Esophagus squamous epithelium (tissue), 5 donors: ENCODE measurements at regions not wholly inside any gene's neighbourhood (a gene's known extent, or its start where the extent isn't known, plus 50 kb on each side); places are given as distances from the start of the nearest gene placed in this dataset.

Source experiments
- DNase-seq: peaks from one replicate; lab custom pipeline; 2025; lab: John Stamatoyannopoulos, UW
- H3K27ac ChIP-seq, 4 donors: fragments of 200-600 bp; sonication (generic); one replicate each; pipeline ENCODE4 v1.5.1; 2016 to 2019; ENCODE audit warnings: mild to moderate bottlenecking in 1 of 4
- H3K27me3 ChIP-seq, 4 donors: fragments of 200-600 bp; sonication (generic); 1 replicate in 3 of 4; 2 replicates in 1 of 4; pipeline versions ENCODE4 v1.5.1 to v1.6.0; 2017 to 2021; ENCODE audit warnings: antibody characterized with exemption in 1 of 4
- H3K36me3 ChIP-seq, 3 donors: fragments of 200-600 bp; sonication (generic); one replicate each; pipeline ENCODE4 v1.5.1; 2016 to 2019
- H3K4me1 ChIP-seq, 3 donors: fragments of 200-600 bp; sonication (generic); one replicate each; pipeline ENCODE4 v1.5.1; 2017 to 2019
- H3K4me3 ChIP-seq, 4 donors: fragments of 200-600 bp; sonication (generic); 1 replicate in 3 of 4; 2 replicates in 1 of 4; pipeline ENCODE4 v1.5.1; 2016 to 2019; ENCODE audit warnings: mild to moderate bottlenecking in 2 of 4, moderate library complexity in 1 of 4
- H3K9me3 ChIP-seq, 3 donors: fragments of 200-600 bp; sonication (generic); one replicate each; pipeline ENCODE4 v1.5.1; 2016 to 2019
- CTCF ChIP-seq, 6 experiments: fragments of 450-650 bp in 4 of 6; fragments of 200-600 bp in 2 of 6; sonication (generic) in 2 of 6; IDR thresholded peaks; one replicate each; pipeline ENCODE4 v1.5.1; 2016 to 2019; ENCODE audit warnings: antibody characterized with exemption in 6 of 6, mild to moderate bottlenecking in 4 of 6, moderate library complexity in 4 of 6
- POLR2A ChIP-seq, 4 donors: fragments of 450-650 bp; IDR thresholded peaks; one replicate each; pipeline ENCODE4 v1.6.1; 2017; ENCODE audit warnings: antibody characterized with exemption in 4 of 4, mild to moderate bottlenecking in 4 of 4, moderate library complexity in 3 of 4
- WGBS, 2 donors: methylation state at CpG; one replicate each; pipeline ENCODE4 v1.1.5; 2018; 5-methylcytosine and 5-hydroxymethylcytosine counted together
- intact Hi-C: fragments of 100-400 bp; cut with DNase I; formaldehyde crosslinking; loops from one replicate; pipeline ENCODE4 v1.15.0; 2022
- donor health status: DM: yes; HTN: yes; CAD: no.

DNA sequence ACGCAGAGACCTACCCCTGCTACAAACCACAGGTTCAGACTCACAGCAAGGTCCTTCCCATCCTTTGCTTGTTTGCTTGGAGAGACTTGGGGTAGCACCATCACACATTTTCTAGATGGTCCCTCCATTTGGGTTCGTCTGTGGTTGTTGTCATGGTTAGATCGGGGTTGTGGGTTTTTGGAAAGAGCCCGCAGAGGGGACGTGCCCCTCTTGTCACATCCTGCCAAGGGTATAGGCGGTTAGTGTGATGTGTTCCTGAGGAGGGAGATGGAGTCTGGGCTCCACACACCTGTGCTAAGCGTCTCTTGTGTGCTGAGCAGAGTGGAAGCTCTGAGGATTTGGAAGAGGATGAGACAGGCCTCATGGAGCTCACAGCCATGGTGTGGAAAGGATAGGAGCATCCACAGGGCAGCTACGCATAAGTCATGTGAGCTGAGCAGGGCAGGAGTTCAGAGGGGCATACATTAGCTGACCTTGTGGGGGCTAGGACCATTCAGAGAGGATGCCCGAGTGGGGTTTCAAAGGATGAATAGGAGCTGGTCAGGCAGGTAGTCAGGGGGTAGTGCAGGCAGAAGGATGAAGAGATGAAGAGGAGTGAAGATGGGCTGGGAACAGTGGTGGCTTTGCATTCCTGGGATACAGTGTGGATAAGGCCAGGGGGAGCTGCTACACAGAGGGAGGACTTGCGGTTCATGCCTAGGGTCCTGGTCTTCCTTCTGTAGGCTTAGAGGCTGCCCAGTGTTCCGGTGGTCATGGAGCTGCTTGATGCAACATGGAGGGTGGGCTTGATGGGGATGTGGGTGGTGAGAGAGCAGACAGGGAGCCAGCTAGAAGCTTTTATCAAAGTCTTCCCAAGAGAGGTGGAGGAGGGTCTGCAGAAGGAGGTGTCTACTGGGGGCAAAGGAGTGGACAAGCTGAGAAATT, 62.9 kb downstream of the ACKR3 start:
- Histone ChIP-seq H3K4me1 (peaks cover 0 to 11% (median 5%) of the 10 kb centered on the region in 3 donors), H3K9me3 (no peaks in the 10 kb centered on the region), H3K27ac (no peak overlapping the region), H3K4me3 (no peak overlapping the region), H3K36me3 (no peaks in the 10 kb centered on the region), H3K27me3 (no peaks in the 10 kb centered on the region)
- DNase-seq, result no peak
- intact Hi-C loops, result no loop called here
- 94 to 95% methylated on average over 4 to 9 of the region's 11 CpGs for WGBS, 2 donors
- TF ChIP-seq CTCF (IDR thresholded peaks at IDR 0.05), result no peak
- TF ChIP-seq POLR2A (IDR thresholded peaks at IDR 0.05), result no peak

DNA sequence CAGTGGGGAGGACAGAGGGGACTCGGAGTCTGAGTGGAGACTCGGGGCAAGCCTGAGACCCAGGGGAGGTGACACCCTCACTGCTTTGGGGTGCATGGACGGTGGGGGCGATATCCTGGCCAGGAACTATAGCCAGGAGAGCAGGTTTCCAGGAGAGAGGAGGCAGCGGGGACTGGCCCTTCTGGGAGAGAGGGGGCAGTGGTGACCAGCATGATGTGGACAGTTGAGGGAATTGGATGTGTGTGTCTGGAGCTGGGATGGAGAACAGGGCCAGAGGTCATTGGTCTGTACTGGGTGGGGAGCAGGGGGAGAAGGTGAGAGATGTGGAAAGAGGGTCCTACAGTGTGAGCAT, 63.6 kb downstream of the ACKR3 start:
- no peak overlapping the region for H3K4me3 ChIP-seq
- TF ChIP-seq POLR2A (IDR thresholded peaks at IDR 0.05), result no peak
- no peak for TF ChIP-seq CTCF (IDR thresholded peaks at IDR 0.05)
- H3K27ac ChIP-seq, result no peak overlapping the region
- no peaks in the 10 kb centered on the region for H3K27me3 ChIP-seq
- H3K36me3 ChIP-seq, result no peaks in the 10 kb centered on the region
- WGBS, 2 donors, result 90 to 92% methylated on average over 5 of the region's 5 CpGs
- H3K9me3 ChIP-seq, result no peaks in the 10 kb centered on the region
- peaks cover 0 to 11% (median 5%) of the 10 kb centered on the region in 3 donors for H3K4me1 ChIP-seq
- intact Hi-C loops, result no loop called here
- no peak for DNase-seq

DNA sequence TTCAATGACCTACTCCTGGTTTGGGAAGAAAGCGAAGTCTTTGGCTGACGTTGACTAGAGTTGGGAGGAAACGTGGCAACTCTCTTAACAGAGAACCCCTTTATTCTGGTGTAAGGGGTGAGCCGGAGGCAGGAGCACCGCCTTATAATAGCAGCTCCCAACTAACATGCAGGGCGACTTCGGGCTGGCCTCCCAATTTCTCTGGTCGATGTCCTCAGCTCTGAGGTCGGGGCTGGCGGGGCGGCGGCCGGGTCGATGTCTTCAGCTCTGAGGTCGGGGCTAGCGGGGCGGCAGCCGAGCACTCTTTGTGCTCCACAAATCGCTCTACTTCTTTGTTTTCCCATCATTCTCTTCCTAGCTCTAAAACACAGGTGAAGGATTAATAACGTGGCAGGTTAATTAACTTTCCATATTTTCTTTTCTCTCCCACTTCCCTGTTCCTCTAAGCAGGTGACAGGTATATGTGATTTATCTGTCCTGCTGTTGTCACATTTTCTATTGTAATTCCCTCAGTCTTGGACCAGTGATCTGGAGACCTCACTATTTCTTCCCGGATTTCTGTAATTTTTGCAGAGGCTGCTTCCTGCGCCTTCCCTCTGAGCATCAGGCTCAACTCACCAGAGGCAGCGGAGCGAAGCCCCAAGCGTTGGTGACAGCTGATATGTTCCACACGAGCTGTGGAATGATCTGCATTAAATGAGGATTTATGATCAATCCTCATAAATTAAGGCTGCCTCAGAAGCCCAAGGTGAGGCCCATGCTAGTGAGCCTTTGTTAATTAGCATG, 64.3 kb downstream of the ACKR3 start:
- H3K27ac ChIP-seq, result no peak overlapping the region
- intact Hi-C loops, result no loop called here
- no peaks in the 10 kb centered on the region for H3K27me3 ChIP-seq
- H3K4me3 ChIP-seq, result no peak overlapping the region
- H3K9me3 ChIP-seq, result no peaks in the 10 kb centered on the region
- no peaks in the 10 kb centered on the region for H3K36me3 ChIP-seq
- 89 to 93% methylated on average over 21 to 26 of the region's 26 CpGs for WGBS, 2 donors
- peaks cover 0 to 11% (median 5%) of the 10 kb centered on the region in 3 donors for H3K4me1 ChIP-seq
- no peak for DNase-seq
- TF ChIP-seq POLR2A (IDR thresholded peaks at IDR 0.05) (no peak), CTCF (IDR thresholded peaks at IDR 0.05) (no peak)

- H3K27me3 ChIP-seq, result no peaks in the 10 kb centered on the region
- no peak overlapping the region for H3K4me3 ChIP-seq
- H3K27ac ChIP-seq, result no peak overlapping the region
- H3K36me3 ChIP-seq, result no peaks in the 10 kb centered on the region
- peaks cover 0 to 6% (median 5%) of the 10 kb centered on the region in 3 donors for H3K4me1 ChIP-seq
- intact Hi-C loops, result no loop called here
- peaks cover 0 to 8% (median 0%) of the 10 kb centered on the region in 3 donors for H3K9me3 ChIP-seq
- TF ChIP-seq CTCF (IDR thresholded peaks at IDR 0.05) (no peak), POLR2A (IDR thresholded peaks at IDR 0.05) (no peak)
- no peak for DNase-seq
- WGBS, 2 donors, result 88% methylated on average over 5 of the region's 7 CpGs; no CpG with 5 or more reads in 1 of the 2 donors
Observed at GRCh38 chr2:236636261-236636660, 66.6 kb downstream of the ACKR3 start.
